PFSK-1 (cell line): ENCODE measurements at regions not wholly inside any gene's neighbourhood (a gene's known extent, or its start where the extent isn't known, plus 50 kb on each side); places are given as distances from the start of the nearest gene placed in this dataset.

Source experiments
- FOXP2 ChIP-seq: optimal IDR thresholded peaks from 2 replicates; pipeline ENCODE3; 2011; ENCODE audit warnings: borderline replicate concordance, control low read depth, inconsistent platforms; ENCODE audit not compliant: insufficient read depth; ENCODE audit errors: extremely low read length, extremely low read depth
- POLR2AphosphoS5 ChIP-seq: IDR thresholded peaks from 2 replicates; pipeline ENCODE4 v1.6.1; 2012; ENCODE audit warnings: low read depth, mild to moderate bottlenecking, control low read depth, low read length, moderate library complexity
- SIN3A ChIP-seq: IDR thresholded peaks from 2 replicates; pipeline ENCODE4 v1.6.1; 2012; ENCODE audit warnings: mild to moderate bottlenecking, low read length, moderate library complexity, borderline replicate concordance; ENCODE audit not compliant: insufficient read depth
- TAF1 ChIP-seq: IDR thresholded peaks from 2 replicates; pipeline ENCODE4 v1.6.1; 2012; ENCODE audit warnings: low read length, control low read depth, borderline replicate concordance; ENCODE audit not compliant: insufficient read depth
- TF ChIP-seq, protein P1 (sequence below), 2 experiments: IDR thresholded peaks; 2 replicates each; pipeline versions ENCODE4 v1.6.1 to v1.8.0; 2011 to 2012; ENCODE audit warnings: low read depth in 2 of 2, low read length in 2 of 2, control low read depth in 1 of 2, inconsistent platforms in 1 of 2, mild to moderate bottlenecking in 1 of 2, moderate library complexity in 1 of 2; ENCODE audit not compliant: insufficient read depth in 1 of 2

DNA sequence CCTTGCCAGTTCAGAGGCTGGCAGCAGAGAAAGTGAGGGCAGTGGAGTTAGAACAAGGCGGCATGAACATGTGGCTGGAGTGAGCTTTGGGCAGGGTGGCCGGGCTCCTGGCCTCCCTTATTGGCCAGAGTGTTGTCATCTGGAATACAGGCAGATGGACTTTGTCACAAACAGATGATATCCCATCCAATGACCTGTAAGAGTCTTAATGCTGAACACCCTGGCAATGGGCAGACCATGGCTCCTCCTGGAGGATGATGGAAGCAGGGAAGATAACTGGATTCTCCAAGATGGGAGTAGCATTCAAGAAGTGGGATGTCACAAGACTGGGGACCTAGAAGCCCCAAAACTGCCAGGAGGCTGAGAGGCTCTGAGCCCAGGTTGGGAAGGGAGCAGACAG lies 242.1 kb downstream of the MAFB start:
- TF ChIP-seq, protein P1, sequence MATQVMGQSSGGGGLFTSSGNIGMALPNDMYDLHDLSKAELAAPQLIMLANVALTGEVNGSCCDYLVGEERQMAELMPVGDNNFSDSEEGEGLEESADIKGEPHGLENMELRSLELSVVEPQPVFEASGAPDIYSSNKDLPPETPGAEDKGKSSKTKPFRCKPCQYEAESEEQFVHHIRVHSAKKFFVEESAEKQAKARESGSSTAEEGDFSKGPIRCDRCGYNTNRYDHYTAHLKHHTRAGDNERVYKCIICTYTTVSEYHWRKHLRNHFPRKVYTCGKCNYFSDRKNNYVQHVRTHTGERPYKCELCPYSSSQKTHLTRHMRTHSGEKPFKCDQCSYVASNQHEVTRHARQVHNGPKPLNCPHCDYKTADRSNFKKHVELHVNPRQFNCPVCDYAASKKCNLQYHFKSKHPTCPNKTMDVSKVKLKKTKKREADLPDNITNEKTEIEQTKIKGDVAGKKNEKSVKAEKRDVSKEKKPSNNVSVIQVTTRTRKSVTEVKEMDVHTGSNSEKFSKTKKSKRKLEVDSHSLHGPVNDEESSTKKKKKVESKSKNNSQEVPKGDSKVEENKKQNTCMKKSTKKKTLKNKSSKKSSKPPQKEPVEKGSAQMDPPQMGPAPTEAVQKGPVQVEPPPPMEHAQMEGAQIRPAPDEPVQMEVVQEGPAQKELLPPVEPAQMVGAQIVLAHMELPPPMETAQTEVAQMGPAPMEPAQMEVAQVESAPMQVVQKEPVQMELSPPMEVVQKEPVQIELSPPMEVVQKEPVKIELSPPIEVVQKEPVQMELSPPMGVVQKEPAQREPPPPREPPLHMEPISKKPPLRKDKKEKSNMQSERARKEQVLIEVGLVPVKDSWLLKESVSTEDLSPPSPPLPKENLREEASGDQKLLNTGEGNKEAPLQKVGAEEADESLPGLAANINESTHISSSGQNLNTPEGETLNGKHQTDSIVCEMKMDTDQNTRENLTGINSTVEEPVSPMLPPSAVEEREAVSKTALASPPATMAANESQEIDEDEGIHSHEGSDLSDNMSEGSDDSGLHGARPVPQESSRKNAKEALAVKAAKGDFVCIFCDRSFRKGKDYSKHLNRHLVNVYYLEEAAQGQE (IDR thresholded peaks at IDR 0.05; ENCODE audit: insufficient read depth in 1 of 2, low read depth in 2 of 2, low read length in 2 of 2), result no peak
- TF ChIP-seq POLR2AphosphoS5, result no peak
- TF ChIP-seq TAF1, result no peak
- TF ChIP-seq FOXP2, result no peak
- no peak for TF ChIP-seq SIN3A

DNA sequence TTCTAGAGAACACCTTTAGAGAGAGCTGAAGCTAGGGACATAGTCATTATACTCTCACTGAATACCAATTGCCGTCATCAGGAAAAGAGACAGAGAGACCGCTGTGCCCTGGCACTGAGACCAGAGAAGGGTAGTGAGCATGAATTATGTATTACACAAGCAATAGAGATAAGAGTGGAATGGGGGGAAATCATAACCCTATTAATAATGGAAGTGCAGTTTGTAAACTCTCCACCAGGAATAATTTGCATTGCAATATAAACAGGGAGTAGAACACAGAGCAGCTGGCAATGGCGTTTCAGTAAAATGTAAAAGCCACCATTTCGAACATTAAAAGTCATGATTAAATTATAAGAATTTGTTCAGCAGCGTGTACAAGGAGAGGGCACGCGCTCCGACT lies 244.5 kb downstream of the MAFB start:
- no peak for TF ChIP-seq SIN3A
- TF ChIP-seq, protein P1 (IDR thresholded peaks at IDR 0.05; ENCODE audit: insufficient read depth in 1 of 2, low read depth in 2 of 2, low read length in 2 of 2), result no peak
- no peak for TF ChIP-seq FOXP2
- TF ChIP-seq POLR2AphosphoS5, result no peak
- TF ChIP-seq TAF1, result no peak

DNA sequence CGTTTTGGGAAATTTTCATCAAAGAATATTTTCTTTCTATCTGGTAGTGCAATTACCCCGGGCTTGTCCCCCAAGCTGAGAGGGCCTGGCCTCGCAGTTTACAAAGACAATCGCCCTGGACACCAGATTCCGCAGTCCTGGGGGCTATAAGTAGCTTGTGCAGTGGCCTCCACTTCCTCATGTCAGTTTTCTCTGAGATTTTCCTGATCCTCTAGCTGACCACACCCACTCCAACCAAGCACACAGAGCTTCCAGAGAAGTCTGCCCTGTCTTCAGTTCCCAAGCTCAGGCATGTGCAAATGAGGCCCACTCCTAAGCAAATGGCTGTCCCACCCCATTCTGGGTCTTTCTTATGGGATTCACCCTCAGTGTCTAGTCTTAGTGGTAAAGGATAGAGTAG lies 245.3 kb downstream of the MAFB start:
- TF ChIP-seq, protein P1 (IDR thresholded peaks at IDR 0.05; ENCODE audit: insufficient read depth in 1 of 2, low read depth in 2 of 2, low read length in 2 of 2), result no peak
- no peak for TF ChIP-seq POLR2AphosphoS5
- no peak for TF ChIP-seq SIN3A
- no peak for TF ChIP-seq FOXP2
- no peak for TF ChIP-seq TAF1

DNA sequence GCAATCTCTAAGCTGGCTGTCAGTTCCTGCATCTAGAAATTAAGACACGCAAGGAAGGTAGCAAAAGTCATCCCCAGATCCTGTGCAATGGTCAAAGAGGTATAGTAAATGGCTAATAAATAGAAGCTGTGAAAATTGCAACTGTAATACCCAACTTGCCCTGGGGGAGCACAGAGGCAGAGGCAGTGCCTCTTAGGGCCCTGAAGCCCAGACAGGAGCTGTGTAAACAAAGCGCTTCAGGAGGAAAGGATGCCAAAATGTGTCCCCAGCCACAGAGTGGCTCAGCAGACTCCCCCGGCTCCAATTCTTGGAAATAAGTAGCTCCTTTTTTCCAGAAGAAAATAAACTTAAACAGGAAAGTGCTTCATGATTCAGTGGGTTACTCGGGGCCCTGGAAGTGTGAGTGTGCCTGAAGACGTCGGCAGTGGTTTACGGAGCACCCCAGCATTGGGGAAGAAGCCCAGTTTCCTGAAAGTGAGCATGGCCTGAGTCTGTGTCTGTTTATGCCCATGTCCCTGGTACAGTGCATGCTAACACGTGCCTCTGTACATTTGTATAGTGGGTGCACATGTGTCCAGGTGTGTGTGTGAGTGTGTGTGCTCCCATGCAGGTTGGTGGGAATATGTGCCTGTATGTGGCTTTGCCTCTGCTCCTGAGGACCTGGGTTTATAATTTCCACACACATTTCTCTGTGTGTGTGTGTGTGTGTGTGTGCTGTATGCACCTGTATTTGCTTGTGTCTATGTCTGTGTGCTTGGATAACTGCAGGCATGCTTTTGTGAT lies 246.7 kb downstream of the MAFB start:
- TF ChIP-seq, protein P1 (IDR thresholded peaks at IDR 0.05; ENCODE audit: insufficient read depth in 1 of 2, low read depth in 2 of 2, low read length in 2 of 2), result no peak
- TF ChIP-seq FOXP2 (no peak), SIN3A (no peak), POLR2AphosphoS5 (no peak), TAF1 (no peak)
